SW480 (cell line): ENCODE measurements at regions not wholly inside any gene's neighbourhood (a gene's known extent, or its start where the extent isn't known, plus 50 kb on each side); places are given as distances from the start of the nearest gene placed in this dataset.

ENCODE experiments used
- DNase-seq: peaks from one replicate; pipeline ENCODE4 v3.0.0-alpha.2; 2016; ENCODE audit warnings: low spot score

DNA sequence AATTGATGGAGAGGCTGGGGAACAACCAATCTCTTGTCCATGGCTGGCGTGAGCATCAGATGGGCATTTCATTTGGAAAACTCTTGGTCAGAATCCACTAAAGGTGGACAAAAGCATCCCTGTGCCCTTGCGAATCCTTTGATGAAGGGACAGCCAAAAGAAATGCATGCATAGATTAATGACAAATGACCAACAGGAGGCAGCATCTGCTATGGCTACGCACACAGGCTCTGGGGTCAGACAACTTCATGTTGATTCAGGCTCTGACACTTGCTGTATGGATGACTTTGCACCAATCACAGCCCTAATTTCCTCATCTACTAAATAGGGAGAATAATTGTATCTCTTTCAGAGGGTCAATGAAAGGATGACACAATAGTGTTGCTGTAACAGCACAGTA, 117.5 kb downstream of the ASCL4 start:
- no peak for DNase-seq

- no peak for DNase-seq
Observed at GRCh38 chr12:107894589-107894988, 120.1 kb downstream of the ASCL4 start.

- no peak for DNase-seq
Observed at GRCh38 chr12:107895966-107896365, 121.5 kb downstream of the ASCL4 start.

GRCh38 chr12:107900588-107900987, 126.1 kb downstream of the ASCL4 start:
- DNase-seq: no peak

- DNase-seq: peak; percentile 80
Observed at GRCh38 chr12:107903341-107904061, 129.0 kb downstream of the ASCL4 start.

DNA sequence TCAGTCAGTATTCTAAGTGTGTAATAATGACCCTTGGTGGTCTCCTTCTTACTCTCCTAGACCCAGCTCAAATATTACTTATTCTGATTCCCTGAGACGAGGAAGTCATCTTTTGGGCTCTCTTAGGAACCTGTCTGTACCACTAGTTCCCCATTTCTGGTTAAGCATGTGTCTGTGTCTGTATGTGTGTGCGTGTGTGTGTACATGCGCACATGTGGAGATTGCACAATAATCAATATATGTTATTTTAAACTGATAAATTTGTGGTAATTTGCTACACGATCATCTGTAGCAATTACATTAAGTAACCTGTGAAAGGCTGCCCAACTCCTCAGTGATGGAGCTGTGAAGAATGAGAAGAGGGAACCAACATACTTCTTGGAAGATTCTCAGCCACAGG, 132.2 kb downstream of the ASCL4 start:
- no peak for DNase-seq

DNA sequence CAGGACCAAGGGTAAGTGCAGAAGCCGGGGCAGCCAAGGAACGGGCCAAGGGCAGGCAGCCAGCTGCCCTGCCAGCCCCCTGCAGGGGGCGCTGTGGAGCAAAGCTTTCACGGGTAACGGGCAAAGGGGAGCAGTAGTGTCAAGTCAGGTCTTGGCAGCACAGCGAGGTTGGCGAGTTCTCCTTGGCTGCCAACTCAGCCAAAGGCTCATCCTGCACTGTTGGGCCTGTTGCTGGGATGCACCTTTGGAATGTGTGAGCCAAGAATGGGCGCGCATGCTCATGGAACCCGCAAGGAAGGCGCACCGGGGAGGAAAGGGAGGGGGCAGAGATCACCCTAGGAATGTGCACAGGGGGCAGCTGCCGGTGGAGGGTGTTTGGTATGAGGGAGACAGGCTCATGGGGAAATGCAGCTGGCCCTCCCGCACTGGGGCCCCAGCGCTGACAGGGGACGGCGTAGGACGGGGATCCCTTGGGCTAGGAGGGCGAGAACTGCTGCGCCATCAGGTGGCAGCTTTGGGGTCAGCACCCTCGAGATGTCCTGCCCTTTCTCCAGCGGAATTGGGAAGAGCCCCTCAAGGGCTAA, 138.0 kb downstream of the ASCL4 start:
- no peak for DNase-seq

DNA sequence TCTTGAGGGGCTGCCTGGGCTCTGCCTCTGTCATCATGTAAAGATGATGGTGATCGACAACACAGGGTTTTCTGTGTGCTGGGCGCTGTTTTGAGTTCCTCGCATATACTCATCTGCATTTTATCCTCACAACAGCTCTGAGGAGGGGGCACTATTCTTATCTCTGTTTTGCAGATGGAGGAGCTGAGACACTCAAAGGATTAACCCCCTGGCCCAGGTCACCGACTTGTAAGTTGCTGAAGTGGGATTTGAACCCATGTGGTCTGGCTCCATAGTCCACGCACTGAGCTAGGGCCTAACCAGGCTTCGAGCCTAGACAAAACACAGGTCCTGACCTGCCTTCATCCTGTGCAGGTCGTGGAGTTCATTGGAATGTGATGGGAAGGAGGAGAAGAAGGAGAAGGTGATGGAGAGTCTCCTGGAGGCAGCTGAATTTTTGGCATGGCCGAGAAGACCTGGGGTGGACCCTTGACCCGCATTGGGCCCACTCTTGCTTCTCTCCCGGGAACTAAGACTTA, 140.0 kb downstream of the ASCL4 start:
- DNase-seq: no peak

GRCh38 chr12:107917912-107918800, 143.7 kb downstream of the ASCL4 start:
- DNase-seq: peak; percentile 76

GRCh38 chr12:107921062-107921461, 146.6 kb downstream of the ASCL4 start:
- peak; percentile 21 for DNase-seq

- DNase-seq: no peak
Observed at GRCh38 chr12:107925125-107925524, 150.6 kb downstream of the ASCL4 start.

GRCh38 chr12:107929436-107929835, 154.9 kb downstream of the ASCL4 start:
- DNase-seq: peak; percentile 19

GRCh38 chr12:107931761-107932160, 157.3 kb downstream of the ASCL4 start:
- DNase-seq: no peak

GRCh38 chr12:107938446-107938845, 163.9 kb downstream of the ASCL4 start:
- DNase-seq: no peak

- DNase-seq: no peak
Observed at GRCh38 chr12:107948391-107948945, 174.0 kb downstream of the ASCL4 start.

GRCh38 chr12:107951024-107951423, 176.5 kb downstream of the ASCL4 start:
- DNase-seq: no peak

DNA sequence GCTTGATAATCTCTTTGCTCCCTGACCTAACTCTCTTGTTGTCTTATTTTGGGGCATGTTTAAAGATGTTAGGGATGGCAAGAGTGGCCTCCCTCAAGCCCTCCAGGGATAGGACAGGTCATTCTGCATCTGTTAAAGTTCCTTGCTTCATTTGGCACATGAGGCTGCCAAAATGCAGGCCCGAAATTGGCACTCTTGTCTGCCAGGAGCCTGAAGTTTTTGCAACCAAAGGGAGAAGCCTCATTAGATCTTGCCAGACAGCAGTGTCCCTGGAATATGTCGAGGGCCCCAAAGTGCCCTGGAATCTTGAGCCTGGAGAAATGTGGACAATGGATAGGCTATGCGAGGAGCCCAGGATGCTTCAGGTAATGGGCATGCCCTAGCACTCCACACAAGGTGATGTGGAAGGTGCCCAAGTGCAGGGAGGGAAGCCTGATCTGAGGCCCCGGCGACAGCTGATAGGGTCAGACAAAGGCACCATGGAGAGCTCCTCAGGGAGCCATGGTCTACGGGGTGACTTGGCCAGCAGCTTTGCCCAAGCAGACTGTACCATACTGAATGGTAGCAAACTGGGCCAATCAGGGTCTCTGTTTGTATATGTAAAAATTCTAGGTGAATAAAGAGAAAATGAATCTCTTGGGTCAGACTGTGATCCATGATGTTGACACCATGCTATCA, 173.0 kb upstream of the WSCD2 start:
- DNase-seq: peak; percentile 3

DNA sequence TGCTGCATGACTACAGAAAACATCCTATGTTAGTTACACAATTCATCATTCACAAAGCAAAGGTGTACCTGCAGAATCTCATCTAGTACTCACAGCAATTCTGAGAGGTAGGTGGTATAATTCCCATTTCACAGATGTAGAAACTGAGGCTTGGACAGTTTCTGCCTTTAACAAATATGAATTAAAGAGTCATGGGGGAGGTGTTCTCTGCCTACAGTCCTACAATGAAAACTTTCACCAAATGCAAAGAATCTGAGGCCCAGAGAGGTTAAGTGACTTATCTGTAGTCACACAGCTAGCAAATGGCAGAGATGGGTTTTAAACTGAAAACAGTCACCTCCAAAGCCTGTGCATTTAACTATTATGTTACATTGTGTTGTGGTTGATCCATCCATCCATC, 171.6 kb upstream of the WSCD2 start:
- DNase-seq: no peak

DNA sequence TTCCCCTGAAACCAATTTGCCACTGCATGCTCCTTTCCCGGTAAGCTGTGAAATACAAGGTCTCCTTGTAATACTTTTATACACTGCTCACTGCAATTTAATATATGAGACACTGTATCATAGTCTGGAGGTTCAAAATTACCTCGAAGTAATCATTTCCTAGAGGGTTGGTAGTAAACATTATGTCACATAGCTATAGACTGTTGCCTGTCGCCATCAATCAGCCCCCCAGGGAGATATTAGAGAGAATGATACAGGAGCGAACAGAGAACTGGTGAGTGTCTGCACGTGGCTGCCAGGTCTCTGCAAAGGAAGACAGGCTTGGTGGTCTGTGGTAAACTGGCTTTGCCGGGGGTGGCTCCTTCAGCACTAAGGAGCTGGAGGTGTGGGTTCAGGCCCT, 165.5 kb upstream of the WSCD2 start:
- DNase-seq: no peak

GRCh38 chr12:107967170-107967569, 161.9 kb upstream of the WSCD2 start:
- no peak for DNase-seq

DNA sequence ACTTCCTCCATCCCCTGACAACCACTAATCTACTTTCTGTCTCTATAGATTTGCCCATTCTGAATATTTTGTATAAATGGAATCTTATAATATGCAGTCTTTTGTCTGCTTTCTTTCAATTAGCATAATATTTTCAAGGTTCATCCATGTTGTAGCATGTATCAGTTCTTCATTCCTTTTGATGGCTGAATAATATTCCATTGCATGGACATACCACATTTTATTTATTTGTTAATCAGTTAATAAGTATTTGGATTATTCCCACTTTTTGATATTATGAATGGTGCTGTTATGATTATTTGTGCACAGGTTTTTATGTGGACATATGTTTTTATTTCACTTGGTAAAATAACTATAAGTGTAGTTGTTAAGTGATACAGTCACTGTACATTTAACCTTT, 155.1 kb upstream of the WSCD2 start:
- no peak for DNase-seq

DNA sequence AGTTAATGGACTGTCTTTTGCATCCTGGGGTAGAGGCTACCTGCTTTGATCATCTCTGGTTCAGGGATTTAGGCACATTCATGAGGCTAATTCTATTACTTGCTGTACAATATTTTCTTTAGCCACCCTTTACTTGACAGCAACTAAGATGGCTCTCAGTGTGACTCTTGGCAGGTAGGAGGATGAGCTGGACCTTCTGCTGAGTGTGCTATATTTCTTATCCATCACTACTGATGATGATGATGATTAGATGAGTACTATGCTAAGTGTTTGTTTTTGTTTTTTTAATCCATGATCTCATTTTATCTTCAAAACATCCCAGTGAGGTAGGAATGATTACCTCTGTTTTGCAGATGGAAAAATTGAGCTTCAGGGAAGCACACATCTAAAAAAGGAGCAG, 152.8 kb upstream of the WSCD2 start:
- DNase-seq: no peak
